Femur (tissue), 1 donor: ENCODE measurements at regions not wholly inside any gene's neighbourhood (a gene's known extent, or its start where the extent isn't known, plus 50 kb on each side); places are given as distances from the start of the nearest gene placed in this dataset.
"Not testable (repeated sequence)": the region's sequence is repeated elsewhere in the genome, so short reads cannot be mapped to it uniquely, and the experiment has no call there.

Experiments
- DNase-seq: peaks from one replicate; pipeline ENCODE4 v3.0.0-alpha.2; 2017

DNA sequence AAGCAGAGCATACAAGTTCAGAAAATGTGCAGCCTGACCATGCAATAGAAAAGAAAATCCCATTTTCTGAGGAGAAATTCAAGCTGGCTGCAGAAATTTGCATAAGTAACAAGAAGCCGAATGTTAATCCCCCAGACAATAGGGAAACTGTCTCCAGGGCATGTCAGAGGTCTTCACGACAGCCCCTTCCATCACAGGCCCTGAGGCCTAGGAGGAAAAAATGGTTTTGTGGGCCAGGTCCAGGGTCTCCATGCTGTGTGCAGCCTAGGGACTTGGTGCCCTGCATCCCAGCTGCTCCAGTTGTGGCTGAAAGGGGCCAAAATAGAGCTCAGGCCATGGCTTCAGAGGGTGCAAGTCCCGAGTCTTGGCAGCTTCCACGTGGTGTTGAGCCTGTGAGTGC lies 225.8 kb upstream of the MSX2 start:
- not testable (repeated sequence) for DNase-seq

- no peak for DNase-seq
Observed at GRCh38 chr5:174500636-174501035, 223.7 kb upstream of the MSX2 start.

- no peak for DNase-seq
Observed at GRCh38 chr5:174501461-174502069, 222.8 kb upstream of the MSX2 start.

GRCh38 chr5:174503086-174503460 lies 221.3 kb upstream of the MSX2 start:
- DNase-seq: no peak

DNA sequence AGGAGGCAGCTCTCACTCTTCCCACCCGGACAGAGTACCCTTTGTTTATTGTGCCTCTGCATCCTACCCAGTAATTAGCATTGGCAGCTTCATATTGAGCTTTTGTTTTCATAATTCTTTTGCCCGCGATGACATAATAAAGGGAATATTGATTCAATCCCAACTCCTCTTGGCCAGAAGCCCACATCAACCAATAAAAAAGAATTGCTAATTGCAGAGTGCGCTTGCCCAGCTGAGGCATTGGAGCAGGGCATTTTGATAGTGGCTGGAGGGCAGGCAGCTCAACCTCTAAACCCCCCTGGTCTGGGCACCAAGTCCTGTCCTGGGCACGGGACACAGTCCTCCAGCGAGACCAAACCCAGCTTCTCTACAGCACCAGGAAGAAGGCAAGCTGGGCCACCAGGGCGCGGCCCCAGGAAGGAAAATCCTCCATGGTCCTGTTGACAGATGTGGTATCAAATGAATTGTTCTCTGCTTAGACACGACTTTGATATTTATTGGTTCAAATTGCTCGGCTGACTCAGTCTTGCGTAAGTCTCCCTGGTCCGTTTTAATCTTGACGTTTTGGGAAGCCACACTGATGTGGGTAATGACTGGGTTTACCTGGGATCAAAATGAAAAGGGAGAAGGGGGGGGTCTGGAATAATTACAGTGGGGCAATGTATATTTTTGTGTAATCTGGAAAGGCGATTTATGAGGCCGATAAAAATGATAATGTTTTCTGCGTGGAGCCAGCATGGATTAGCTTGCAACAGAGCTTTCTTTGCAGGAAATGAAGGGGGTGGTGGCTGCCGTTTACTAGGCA lies 220.7 kb upstream of the MSX2 start:
- no peak for DNase-seq

GRCh38 chr5:174504266-174504726 lies 220.1 kb upstream of the MSX2 start:
- no peak for DNase-seq

DNA sequence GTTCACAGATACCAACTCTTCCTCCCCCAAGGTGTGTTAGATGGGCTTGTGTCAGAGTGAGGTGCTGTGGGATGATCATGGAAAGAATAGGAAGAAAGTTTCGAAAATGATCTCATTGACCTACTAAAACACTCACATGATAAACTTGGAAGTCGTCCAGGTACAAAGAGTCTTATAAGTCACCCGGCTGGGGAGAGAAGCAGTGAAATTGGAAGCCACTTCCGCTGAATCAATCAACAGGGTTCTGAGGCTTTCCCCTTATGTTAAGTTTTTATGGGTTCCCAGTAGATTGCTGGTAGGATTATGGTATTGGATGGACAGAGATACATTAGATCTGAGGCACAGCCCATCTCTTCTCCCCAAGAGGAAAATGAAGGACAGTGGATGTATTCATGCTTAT lies 218.8 kb upstream of the MSX2 start:
- no peak for DNase-seq

GRCh38 chr5:174510782-174511453 lies 213.5 kb upstream of the MSX2 start:
- DNase-seq: not testable (repeated sequence)

DNA sequence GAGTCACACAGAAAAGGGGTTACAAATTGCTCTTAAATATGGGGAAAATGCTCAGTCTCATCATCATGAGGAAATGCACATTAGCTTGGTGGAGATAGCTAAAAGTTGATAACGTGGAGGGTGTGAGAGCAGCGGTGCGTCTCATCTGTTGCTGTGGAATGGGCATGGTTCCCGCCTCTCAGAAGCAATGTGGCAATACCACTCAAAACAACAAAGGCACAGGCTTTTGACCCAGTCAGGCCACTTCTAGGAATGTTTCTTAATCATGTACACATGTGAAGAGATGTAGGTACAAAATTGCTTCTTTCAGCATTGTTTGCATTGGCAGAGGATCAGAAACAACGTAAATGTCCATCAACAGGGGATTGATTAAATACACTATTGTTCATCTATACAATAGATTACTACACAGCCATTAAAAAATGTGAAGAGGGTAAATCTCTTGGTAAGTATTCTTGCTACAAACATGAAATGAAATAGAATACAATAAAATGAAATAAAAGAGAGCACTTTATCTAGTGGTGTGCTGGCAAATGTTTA lies 212.6 kb upstream of the MSX2 start:
- no peak for DNase-seq

DNA sequence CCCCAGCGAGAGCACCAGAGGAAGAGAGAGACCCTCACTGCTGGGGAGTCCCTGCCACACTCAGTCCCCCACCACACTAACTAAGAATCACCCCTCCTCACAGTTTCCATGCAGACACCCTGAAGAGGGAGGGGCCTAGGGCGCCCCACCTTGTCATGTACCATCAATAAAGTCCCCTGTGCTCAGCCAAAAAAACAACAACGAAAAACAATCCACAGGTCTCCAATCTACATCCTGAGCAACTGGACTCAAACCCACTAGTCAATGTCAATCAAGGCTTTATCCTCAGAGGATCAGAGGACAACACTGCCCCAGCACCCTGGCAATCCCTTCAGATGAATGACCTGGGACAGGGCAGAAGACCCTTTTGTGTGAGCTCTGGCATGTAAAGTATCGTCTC lies 210.1 kb upstream of the MSX2 start:
- no peak for DNase-seq

DNA sequence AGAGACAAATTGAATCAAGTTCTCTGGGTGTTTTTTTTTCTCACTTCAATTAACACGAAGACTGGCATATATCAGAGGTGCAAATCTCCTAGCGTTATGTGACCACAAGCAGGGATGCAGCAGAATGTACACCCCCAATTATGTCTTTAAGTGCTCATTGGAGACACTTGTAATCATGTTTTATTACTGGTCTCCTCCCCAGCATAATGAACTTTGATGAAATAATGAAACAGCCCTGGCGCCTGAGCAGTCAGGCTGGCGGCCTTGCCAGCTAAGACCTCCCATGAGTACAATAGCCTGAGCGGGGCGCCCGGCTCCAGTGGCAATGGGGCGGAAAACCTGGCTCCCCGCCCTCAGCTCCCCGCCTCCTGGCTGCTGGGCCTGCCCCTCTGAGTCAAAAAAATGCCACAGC lies 209.4 kb upstream of the MSX2 start:
- no peak for DNase-seq

GRCh38 chr5:174516741-174517140 lies 207.6 kb upstream of the MSX2 start:
- DNase-seq: no peak

DNA sequence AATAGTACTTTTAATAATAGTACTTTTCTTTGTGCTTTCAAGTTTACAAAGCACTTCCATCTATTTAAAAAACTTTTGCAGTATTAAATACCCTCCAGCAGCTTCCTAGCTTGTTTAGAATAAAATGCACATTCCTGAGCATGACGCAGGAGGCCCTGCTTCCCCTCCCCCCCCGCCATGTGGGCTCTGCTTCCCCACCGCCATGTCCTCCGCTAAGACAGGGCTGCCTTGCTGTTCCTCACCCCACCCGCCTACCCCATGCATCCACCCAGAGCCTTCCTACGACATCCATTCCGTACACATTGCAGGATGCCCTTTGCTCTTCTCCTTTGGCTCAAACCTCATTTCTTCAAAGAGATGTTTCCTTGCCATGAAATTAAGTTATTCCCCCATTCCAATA lies 205.9 kb upstream of the MSX2 start:
- DNase-seq: no peak

DNA sequence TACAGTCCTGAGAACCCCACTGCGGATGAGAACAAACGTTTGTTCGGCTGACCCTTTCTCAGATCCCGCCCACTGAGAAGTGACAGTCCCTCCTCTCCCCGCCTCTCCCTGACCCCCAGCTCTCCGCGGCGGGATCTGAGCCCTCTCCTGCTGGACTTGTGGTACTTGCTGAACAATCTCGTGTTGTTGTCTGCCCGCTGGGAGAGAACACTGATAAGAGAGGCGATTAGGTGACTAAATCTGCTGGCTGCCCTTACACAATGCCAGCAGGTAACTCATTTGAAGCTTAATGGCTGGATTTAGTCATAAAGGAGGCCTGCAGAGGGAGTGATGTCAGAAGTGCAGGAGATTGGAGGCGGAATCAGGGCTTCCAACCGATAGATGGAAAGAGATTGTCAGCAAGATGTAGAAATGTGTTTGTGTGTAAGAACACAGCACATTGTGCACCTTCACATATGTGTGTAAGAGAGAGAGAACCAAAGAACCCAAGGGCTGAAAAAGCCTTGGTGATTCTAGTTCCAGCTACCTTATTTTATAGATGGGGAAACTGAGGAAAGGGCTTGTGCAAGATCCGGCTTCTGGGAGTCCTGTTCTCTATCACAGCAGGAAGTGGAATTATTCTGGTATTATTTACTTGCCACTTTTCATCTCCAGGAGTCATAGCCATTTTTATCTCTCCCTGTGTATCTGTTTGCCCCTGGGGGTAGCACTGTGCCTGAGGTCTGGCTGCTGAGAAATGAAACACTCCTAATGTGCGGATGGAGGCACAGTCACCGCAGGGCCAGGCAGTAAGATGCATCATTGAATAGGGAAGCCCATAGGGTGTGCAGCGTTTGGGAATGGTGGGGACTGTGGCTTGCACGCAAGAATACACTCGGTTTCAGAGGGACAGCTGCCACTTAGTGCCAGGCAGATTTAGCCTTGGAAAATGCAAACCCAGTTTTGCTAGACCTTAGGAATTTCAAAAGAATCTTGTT lies 203.7 kb upstream of the MSX2 start:
- no peak for DNase-seq

GRCh38 chr5:174521449-174521848 lies 202.9 kb upstream of the MSX2 start:
- DNase-seq: no peak

GRCh38 chr5:174522480-174523260 lies 201.7 kb upstream of the MSX2 start:
- DNase-seq: no peak

DNA sequence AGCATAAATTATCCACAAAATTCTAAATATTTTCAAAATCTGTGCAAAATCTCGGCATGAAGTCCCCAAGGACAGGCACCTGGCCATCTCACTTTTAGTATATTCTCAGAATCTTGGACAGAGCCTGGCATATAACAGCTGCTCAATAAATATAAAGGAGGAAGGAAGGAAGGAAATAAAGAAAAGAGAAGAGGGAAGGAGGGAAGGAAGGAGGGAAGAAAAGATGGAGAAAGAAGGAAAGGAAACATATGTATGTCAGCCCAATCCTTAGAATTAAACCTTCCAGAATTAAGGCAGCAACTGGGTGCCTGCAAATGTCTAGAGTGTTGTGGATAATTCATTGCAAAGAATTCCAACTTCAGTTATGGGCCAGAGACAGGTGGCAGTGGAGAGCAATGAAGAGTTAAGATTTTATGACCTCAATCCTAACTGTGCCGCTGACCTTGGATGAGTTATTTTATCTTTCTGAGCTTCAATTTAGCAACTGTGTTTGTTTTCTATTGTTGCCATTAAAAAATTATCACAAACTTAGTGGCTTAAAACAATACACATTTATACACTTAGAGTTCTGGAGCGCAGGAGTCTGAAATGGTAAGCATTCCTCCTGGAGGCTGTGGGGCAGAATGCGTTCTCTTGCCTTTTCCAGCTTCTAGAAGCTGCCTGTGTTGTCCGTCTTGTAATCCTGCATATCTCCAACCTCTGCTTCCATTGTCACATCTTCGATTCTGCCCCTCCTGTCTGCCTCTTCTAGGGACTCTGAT lies 200.9 kb upstream of the MSX2 start:
- DNase-seq: no peak

GRCh38 chr5:174524351-174524750 lies 200.0 kb upstream of the MSX2 start:
- DNase-seq: no peak

GRCh38 chr5:174526177-174526576 lies 198.2 kb upstream of the MSX2 start:
- no peak for DNase-seq

- no peak for DNase-seq
Observed at GRCh38 chr5:174527916-174528540, 196.4 kb upstream of the MSX2 start.
